ENCODE measurements at regions not wholly inside any gene's neighbourhood (a gene's known extent, or its start where the extent isn't known, plus 50 kb on each side); places are given as distances from the start of the nearest gene placed in this dataset.

- no peak for DNase-seq (ENCODE audit: low read depth in 4 of 4, low spot score in 3 of 4)
Observed at GRCh38 chr16:86387468-86388440, 122.6 kb upstream of the FOXF1 start.

GRCh38 chr16:86388976-86389375, 121.4 kb upstream of the FOXF1 start:
- no peak for DNase-seq (ENCODE audit: low read depth in 4 of 4, low spot score in 3 of 4)

GRCh38 chr16:86389566-86390328, 120.6 kb upstream of the FOXF1 start:
- peak in 1 of 4 donors; percentile 21 for DNase-seq (ENCODE audit: low read depth in 4 of 4, low spot score in 3 of 4)

DNA sequence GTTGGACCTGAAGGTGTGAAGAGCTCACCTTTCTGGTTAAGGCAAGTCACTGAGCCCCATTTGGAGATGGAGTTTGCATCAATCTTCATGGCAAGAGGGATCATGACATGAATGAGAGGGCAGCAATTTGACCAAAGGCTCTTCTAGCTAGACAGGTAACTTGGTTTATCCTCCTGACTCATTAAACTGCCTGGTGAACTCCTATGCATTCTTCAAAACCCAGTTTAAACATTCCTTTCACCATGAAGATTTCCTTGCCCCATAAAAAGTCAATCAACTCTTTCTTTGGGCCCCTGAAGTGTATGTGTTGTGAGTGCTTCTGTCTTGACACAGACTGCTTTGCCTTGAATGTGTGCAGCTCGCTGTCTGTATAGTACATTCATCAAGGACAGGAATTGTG, 120.0 kb upstream of the FOXF1 start:
- DNase-seq (ENCODE audit: low read depth in 4 of 4, low spot score in 3 of 4): no peak

- DNase-seq (ENCODE audit: low read depth in 4 of 4, low spot score in 3 of 4): no peak
Observed at GRCh38 chr16:86391486-86391885, 118.8 kb upstream of the FOXF1 start.

- no peak for DNase-seq (ENCODE audit: low read depth in 4 of 4, low spot score in 3 of 4)
Observed at GRCh38 chr16:86391984-86392383, 118.3 kb upstream of the FOXF1 start.

DNA sequence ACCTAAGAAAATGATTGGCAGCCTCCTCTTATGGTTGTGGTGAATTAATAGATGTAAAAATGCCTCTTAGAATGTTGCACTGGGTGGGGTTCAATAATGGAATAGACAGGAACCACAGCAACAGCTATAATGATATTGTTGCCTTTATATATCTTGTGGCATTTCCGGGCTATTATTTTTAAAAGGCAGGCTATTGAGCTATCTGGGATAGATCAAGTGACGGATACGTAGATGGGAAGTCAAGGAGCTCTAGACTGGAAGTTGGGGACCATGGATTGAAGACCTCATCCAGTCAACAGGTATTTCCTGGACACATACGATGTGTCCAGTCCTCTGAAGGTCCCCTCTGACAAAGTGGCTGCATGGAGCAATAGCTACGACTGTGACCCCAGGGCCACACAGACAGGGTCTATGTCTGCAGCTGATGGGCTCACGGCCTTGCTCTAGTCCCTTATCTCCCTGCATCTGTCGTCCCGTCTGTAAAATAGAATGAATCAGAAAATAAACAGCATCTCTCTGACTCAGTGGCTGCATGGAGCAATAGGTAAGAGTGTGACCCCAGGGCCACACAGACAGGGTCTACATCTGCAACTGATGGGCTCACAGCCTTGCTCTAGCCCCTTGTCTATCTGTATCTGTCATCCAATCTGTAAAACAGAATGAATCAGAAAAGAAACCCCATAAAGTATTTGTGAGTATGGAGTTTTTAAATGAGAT, 117.7 kb upstream of the FOXF1 start:
- DNase-seq (ENCODE audit: low read depth in 4 of 4, low spot score in 3 of 4): no peak

DNA sequence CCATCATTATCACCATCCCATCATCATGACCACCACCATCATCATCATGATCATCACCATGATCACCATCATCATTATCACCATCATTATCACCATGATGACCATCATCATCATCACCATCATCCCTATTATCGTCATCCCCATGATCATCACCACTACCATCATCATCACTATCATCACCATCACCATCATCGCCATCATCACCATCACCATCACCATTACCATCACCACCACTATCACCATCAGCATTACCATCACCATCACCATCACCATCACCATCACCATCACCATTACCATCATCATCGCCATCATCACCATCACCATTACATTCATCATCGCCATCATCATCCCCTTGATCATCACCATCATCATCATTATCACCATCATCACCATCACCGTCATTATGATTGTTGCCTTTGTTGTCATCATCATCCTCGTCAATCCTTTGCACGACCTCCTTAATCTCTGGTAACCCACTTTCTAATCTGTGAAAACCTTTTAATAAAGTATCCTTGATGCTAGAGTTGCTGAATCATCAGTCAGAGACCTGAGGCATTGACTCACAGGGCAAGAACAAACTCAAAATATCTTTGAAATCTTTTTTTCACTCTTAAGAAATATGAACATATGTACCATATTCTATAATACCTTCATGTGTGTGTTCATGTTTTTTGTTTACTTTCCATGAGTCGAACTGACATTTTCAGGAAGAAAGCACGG, 116.3 kb upstream of the FOXF1 start:
- DNase-seq (ENCODE audit: low read depth in 4 of 4, low spot score in 3 of 4): no peak

GRCh38 chr16:86395477-86395876, 114.8 kb upstream of the FOXF1 start:
- no peak for DNase-seq (ENCODE audit: low read depth in 4 of 4, low spot score in 3 of 4)

DNA sequence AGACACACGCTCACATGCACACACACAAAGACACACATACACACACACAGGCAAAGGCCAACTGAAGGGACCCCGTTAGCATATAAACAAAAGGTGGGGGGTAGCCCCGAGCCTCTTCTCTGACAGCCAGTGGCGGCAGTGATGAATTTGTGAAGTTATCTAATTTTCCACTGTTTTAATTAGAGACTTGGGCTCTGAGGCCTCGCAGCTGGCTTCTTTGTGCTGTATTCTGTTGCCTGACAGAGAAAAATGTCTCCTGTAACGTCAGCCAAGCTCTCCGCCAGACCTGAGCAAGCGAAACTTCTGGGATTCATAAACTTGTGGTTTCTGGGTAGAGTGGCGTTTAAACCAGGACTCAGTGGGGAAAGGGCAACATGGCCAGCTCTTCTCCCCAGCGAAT, 113.9 kb upstream of the FOXF1 start:
- peak; percentile 56 to 66 (median 60) for DNase-seq (ENCODE audit: low read depth in 4 of 4, low spot score in 3 of 4)

DNA sequence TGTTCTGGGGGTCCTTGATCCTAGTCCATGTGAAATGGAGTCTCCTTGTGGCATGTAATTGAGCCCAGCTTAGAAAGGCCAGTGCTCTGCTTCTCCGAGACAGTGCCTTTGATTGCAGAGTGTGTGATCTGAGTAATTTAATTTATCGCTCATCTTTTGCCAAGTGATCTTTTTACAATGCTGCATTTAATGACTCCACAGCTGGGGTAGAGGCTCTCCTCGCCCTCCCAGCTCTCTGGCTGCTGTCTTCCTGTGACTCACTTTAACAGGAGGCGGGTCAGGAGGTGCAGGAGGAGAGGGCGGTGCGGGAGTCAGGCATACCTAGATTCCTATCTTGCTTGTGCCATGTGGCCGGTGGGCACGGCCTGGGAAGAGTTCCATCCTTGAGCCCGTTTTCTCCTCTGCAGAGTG, 113.4 kb upstream of the FOXF1 start:
- DNase-seq (ENCODE audit: low read depth in 4 of 4, low spot score in 3 of 4): peak; percentile 24 to 65 (median 39)

DNA sequence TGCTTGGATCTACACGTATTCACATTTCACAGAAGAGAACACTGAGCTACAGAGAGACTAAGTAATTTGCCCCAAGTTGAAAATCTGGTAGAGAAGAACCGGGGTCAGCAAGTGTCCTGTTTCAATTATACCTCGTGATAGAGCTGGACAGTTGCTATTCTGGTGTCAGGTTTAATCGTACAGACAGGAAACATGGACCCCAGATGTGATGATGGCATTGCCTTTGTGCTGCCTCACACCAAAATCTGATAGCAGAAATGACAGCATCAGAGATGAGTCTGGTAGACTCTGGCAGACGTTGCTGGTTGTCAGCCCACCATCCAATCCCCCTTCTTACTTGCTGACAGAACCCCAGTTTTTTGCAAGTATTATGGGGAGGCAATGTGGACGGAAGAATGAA, 112.1 kb upstream of the FOXF1 start:
- no peak for DNase-seq (ENCODE audit: low read depth in 4 of 4, low spot score in 3 of 4)

GRCh38 chr16:86398622-86399021, 111.7 kb upstream of the FOXF1 start:
- no peak for DNase-seq (ENCODE audit: low read depth in 4 of 4, low spot score in 3 of 4)

- DNase-seq (ENCODE audit: low read depth in 4 of 4, low spot score in 3 of 4): no peak
Observed at GRCh38 chr16:86401126-86401525, 109.2 kb upstream of the FOXF1 start.

- no peak for DNase-seq (ENCODE audit: low read depth in 4 of 4, low spot score in 3 of 4)
Observed at GRCh38 chr16:86403085-86403484, 107.2 kb upstream of the FOXF1 start.

DNA sequence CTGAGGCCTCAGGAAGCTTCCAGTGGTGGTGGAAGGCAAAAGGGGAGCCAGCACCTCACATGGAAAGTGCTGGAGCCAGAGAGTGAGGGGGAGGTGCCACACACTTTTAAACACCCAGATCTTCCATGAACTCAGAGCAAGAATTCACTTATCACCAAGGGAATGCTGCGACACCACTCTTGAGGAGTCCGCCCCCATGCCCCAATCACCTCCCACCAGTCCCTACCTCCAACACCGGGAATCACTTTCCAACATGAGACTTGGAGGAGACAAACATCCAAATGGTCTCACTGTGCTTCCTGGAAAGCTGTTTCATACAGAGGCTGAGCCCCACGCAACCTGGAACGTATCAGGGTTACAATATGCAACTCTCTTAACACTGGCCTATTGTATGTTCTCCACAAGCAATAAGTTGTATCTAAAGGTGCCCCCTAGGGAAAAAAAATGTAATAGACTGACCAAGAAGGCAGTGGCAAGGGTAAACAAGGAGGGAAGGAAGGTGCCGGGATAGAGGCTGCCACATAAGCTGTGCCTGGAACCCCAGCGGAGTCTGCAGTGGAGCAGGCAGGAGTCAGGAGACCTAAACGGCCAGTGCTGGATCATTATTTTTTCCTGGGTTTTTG, 106.7 kb upstream of the FOXF1 start:
- DNase-seq (ENCODE audit: low read depth in 4 of 4, low spot score in 3 of 4): no peak

DNA sequence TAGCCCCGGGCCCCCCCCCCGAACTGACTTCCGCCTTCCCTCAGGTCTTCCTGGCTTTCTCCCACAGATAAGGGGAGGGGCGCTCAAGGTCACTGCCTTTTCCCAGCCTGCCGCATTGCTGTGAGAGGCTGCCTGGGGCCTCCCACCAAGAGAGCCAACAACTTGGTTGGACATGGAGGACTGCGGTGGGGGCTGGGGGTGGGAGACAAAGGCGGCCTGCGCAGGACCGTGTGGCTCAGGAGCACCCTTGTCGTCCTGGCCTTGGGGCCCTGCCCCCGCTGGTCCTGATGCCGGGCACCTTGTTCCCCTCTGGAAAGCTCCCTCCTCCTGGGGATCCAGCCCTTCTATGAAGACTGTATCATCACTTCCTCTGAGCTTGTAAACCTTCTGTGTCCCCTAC, 105.6 kb upstream of the FOXF1 start:
- DNase-seq (ENCODE audit: low read depth in 4 of 4, low spot score in 3 of 4): no peak

DNA sequence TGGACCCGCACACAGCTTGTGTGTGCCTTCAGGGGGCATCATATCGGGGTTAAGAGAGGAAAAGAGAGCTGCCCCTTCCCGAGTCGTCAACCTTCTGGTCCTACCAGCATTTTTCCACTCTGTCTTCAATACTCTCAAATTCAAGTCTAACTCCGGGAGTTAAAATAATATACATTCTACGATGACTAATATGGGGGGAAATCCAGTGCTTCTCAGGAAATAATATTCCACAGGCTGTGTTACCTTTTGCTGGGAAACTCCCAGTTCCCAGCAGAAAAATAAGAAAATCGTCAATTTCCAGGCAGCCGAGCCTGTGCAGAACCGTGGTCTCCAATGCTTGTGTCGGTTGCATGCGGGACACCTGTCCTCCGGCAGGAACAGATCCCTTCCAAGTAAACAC, 105.0 kb upstream of the FOXF1 start:
- DNase-seq (ENCODE audit: low read depth in 4 of 4, low spot score in 3 of 4): no peak

DNA sequence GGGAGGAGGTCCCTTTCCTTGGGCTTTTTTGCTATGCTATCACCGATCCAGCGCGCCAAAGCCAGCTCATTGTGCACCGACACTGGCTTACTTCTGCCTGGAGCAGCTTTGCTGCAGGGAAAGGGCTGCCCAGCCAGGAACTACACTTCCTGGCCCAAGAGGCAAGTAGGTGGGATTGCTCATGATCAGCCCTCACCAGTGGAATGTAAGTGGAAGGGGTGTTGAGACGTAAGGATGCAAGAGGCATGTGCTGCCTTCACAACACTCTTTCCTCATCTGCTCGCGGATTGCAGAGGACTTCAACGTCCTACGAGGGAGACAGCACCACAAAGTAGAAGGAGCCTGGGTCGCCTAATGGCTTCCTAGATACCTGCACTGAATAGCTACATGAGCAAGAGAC, 104.3 kb upstream of the FOXF1 start:
- no peak for DNase-seq (ENCODE audit: low read depth in 4 of 4, low spot score in 3 of 4)

GRCh38 chr16:86408685-86409084, 101.6 kb upstream of the FOXF1 start:
- DNase-seq (ENCODE audit: low read depth in 4 of 4, low spot score in 3 of 4): no peak
